ENCODE measurements at regions not wholly inside any gene's neighbourhood (a gene's known extent, or its start where the extent isn't known, plus 50 kb on each side); places are given as distances from the start of the nearest gene placed in this dataset.

DNA sequence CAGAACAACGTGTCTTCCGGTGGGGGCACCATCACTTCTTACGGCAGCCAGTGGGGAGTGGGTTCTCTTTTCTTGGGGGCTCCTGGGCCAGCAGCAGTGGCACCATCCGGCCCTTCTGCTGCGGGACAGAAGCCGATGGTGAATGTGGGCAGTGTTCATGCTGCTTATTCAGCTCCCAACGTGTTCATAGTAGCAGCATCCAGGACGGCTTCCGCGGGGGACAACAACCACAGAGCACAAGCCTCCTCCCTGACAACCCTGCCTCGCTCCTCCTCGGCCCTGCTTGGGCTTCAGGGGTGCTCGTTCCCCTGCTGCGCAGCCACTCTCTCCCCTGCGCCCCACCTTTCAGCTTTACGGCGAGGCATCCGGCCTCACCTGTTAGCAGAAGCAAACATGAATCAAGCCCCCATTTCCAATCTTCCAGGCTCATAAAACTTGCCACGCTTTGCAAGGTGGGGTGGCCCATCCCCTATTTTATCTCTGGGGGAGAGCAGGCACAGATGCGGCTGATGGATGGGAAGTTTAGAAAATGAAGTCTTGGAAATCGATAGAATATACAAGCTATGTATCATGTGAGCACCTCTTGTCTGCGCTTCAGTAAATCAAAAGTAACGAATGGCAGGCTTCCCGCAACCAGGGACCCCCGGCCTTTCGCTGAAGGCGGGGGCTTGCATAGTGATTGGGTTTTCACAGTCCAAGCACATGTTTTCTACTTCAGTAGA is 191.8 kb upstream of the NECTIN1 start:
- TF ChIP-seq, protein P1, sequence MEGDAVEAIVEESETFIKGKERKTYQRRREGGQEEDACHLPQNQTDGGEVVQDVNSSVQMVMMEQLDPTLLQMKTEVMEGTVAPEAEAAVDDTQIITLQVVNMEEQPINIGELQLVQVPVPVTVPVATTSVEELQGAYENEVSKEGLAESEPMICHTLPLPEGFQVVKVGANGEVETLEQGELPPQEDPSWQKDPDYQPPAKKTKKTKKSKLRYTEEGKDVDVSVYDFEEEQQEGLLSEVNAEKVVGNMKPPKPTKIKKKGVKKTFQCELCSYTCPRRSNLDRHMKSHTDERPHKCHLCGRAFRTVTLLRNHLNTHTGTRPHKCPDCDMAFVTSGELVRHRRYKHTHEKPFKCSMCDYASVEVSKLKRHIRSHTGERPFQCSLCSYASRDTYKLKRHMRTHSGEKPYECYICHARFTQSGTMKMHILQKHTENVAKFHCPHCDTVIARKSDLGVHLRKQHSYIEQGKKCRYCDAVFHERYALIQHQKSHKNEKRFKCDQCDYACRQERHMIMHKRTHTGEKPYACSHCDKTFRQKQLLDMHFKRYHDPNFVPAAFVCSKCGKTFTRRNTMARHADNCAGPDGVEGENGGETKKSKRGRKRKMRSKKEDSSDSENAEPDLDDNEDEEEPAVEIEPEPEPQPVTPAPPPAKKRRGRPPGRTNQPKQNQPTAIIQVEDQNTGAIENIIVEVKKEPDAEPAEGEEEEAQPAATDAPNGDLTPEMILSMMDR (IDR thresholded peaks at IDR 0.05; ENCODE audit: low read depth, low read length, missing control alignments) = no peak
- no peak for DNase-seq
- no peaks in the 10 kb centered on the region for H3K27me3 ChIP-seq (replicated peaks)
- H3K36me3 ChIP-seq (replicated peaks) = no peaks in the 10 kb centered on the region
- no peak overlapping the region for H3K4me3 ChIP-seq (ENCODE audit: low read depth, low read length)
- H3K27ac ChIP-seq = no peak overlapping the region
- in situ Hi-C loops (cut with HindIII; ENCODE audit: low pct_ligation_motif_present, low sequenced_read_pairs) = no loop called here

DNA sequence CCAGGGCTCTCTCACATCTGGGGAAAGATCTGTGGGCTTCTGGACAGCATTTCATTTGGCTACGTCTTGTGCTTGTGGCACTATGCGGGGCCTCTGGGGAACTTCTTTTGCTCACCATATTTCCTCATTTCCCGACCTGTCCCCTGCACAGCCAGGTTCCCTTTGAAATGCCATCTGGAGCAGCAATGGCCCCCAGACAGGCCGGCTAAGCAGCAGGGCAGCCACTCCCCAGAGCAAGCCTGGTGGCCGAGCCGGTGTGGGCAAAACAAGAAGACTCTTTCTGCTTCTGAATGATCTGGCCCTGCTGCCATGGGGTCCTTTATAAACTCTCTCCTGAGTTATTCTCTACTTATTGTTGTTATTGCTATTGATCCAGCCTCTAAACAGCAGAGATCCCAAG is 190.7 kb upstream of the NECTIN1 start:
- TF ChIP-seq, protein P1 (IDR thresholded peaks at IDR 0.05; ENCODE audit: low read depth, low read length, missing control alignments) = no peak
- DNase-seq = no peak
- no peak overlapping the region for H3K4me3 ChIP-seq (ENCODE audit: low read depth, low read length)
- in situ Hi-C loops (cut with HindIII; ENCODE audit: low pct_ligation_motif_present, low sequenced_read_pairs) = no loop called here
- no peaks in the 10 kb centered on the region for H3K27me3 ChIP-seq (replicated peaks)
- no peaks in the 10 kb centered on the region for H3K36me3 ChIP-seq (replicated peaks)
- H3K27ac ChIP-seq = no peak overlapping the region

DNA sequence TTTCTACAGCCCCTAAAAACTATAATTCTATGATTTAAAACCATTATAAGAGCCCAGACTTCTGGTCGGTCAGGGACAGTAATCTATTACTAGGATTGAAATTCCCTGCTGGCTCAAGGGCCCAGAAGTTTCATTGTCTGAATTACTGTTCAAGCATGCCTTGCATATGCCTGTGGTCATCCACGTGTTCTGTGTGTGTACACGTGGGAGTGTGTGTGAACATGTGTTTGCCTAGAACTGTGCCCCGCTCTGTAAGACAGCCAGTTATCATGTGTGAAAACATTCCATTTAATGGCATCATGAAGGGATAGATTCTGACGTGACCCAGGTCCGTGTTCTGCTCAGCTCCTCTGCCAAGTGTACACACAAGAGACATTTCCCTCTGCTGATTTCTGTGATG is 189.3 kb upstream of the NECTIN1 start:
- no peaks in the 10 kb centered on the region for H3K36me3 ChIP-seq (replicated peaks)
- TF ChIP-seq, protein P1 (IDR thresholded peaks at IDR 0.05; ENCODE audit: low read depth, low read length, missing control alignments) = no peak
- no peak overlapping the region for H3K4me3 ChIP-seq (ENCODE audit: low read depth, low read length)
- no peaks in the 10 kb centered on the region for H3K27me3 ChIP-seq (replicated peaks)
- no peak for DNase-seq
- in situ Hi-C loops (cut with HindIII; ENCODE audit: low pct_ligation_motif_present, low sequenced_read_pairs) = no loop called here
- H3K27ac ChIP-seq = no peak overlapping the region

- Histone ChIP-seq H3K36me3 (replicated peaks) (no peaks in the 10 kb centered on the region), H3K27me3 (replicated peaks) (no peaks in the 10 kb centered on the region), H3K27ac (no peak overlapping the region), H3K4me3 (ENCODE audit: low read depth, low read length) (no peak overlapping the region)
- in situ Hi-C loops (cut with HindIII; ENCODE audit: low pct_ligation_motif_present, low sequenced_read_pairs) = no loop called here
- TF ChIP-seq, protein P1 (IDR thresholded peaks at IDR 0.05; ENCODE audit: low read depth, low read length, missing control alignments) = no peak
- DNase-seq = no peak
These were observed 187.6 kb upstream of the NECTIN1 start for GRCh38 chr11:119916568-119916967.

DNA sequence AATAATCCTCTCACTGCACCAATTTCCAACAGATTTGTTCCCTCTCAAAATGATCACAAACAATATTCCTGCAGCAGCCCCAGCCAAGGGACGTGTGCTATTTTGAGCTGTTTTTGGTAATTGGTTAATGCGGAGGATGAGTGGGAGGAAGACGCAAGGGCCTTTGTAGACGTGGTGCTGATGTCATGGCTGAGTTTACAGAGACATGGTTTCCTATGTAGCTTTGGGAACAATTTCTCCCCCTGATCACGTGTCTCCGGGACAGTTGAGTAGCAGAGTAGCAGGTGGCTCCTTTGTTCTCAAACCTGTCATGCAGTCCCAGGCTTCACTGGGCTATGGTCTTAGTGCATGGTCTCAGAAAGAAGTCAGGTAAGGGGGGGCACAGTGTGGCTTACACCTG is 183.2 kb upstream of the NECTIN1 start:
- Histone ChIP-seq H3K4me3 (ENCODE audit: low read depth, low read length) (no peak overlapping the region), H3K27me3 (replicated peaks) (no peaks in the 10 kb centered on the region), H3K27ac (no peak overlapping the region), H3K36me3 (replicated peaks) (no peaks in the 10 kb centered on the region)
- in situ Hi-C loops (cut with HindIII; ENCODE audit: low pct_ligation_motif_present, low sequenced_read_pairs) = no loop called here
- TF ChIP-seq, protein P1 (IDR thresholded peaks at IDR 0.05; ENCODE audit: low read depth, low read length, missing control alignments) = no peak
- no peak for DNase-seq

- TF ChIP-seq, protein P1 (IDR thresholded peaks at IDR 0.05; ENCODE audit: low read depth, low read length, missing control alignments) = no peak
- H3K27ac ChIP-seq = no peak overlapping the region
- no peak for DNase-seq
- H3K36me3 ChIP-seq (replicated peaks) = no peaks in the 10 kb centered on the region
- no peak overlapping the region for H3K4me3 ChIP-seq (ENCODE audit: low read depth, low read length)
- H3K27me3 ChIP-seq (replicated peaks) = no peaks in the 10 kb centered on the region
- in situ Hi-C loops (cut with HindIII; ENCODE audit: low pct_ligation_motif_present, low sequenced_read_pairs) = no loop called here
These were observed 181.7 kb upstream of the NECTIN1 start for GRCh38 chr11:119910650-119911049.

Measured in brain microvascular endothelial cell (primary cell).